HG02973 (cell line): ENCODE measurements at regions not wholly inside any gene's neighbourhood (a gene's known extent, or its start where the extent isn't known, plus 50 kb on each side); places are given as distances from the start of the nearest gene placed in this dataset.
"Not testable (repeated sequence)": the region's sequence is repeated elsewhere in the genome, so short reads cannot be mapped to it uniquely, and the experiment has no call there.

ENCODE experiments used
- ATAC-seq: cut with Tn5 transposase; IDR thresholded peaks from one replicate; pipeline ENCODE4 v1.9.1; 2021; ENCODE audit warnings: moderate library complexity; ENCODE audit not compliant: unreplicated experiment

- not testable (repeated sequence) for ATAC-seq
Measured at GRCh38 chr20:40012026-40012425, 677.0 kb downstream of the MAFB start.

- ATAC-seq = no peak
Measured at GRCh38 chr20:40010483-40010882, 678.6 kb downstream of the MAFB start.

- no peak for ATAC-seq
Measured at GRCh38 chr20:40009542-40009941, 679.5 kb downstream of the MAFB start.

GRCh38 chr20:40008177-40008576 is 680.9 kb downstream of the MAFB start:
- ATAC-seq = no peak

- no peak for ATAC-seq
Measured at GRCh38 chr20:40006168-40006860, 682.7 kb downstream of the MAFB start.

GRCh38 chr20:40004092-40004491 is 684.9 kb downstream of the MAFB start:
- not testable (repeated sequence) for ATAC-seq

GRCh38 chr20:39993742-39994141 is 695.3 kb downstream of the MAFB start:
- ATAC-seq = no peak

- no peak for ATAC-seq
Measured at GRCh38 chr20:39990692-39991091, 698.3 kb downstream of the MAFB start.

GRCh38 chr20:39988991-39989390 is 700.0 kb downstream of the MAFB start:
- ATAC-seq = no peak

GRCh38 chr20:39986173-39986904 is 702.7 kb downstream of the MAFB start:
- ATAC-seq = no peak

- no peak for ATAC-seq
Measured at GRCh38 chr20:39985271-39985827, 703.7 kb downstream of the MAFB start.

- no peak for ATAC-seq
Measured at GRCh38 chr20:39983655-39984054, 705.4 kb downstream of the MAFB start.

- no peak for ATAC-seq
Measured at GRCh38 chr20:39983183-39983582, 705.9 kb downstream of the MAFB start.

GRCh38 chr20:39974966-39975501 is 714.0 kb downstream of the MAFB start:
- no peak for ATAC-seq

- no peak for ATAC-seq
Measured at GRCh38 chr20:39968495-39968894, 720.5 kb downstream of the MAFB start.

- ATAC-seq = no peak
Measured at GRCh38 chr20:39967806-39968205, 721.2 kb downstream of the MAFB start.

- ATAC-seq = no peak
Measured at GRCh38 chr20:39961637-39962244, 727.3 kb downstream of the MAFB start.

GRCh38 chr20:39960522-39961428 is 728.3 kb downstream of the MAFB start:
- ATAC-seq = no peak

GRCh38 chr20:39957911-39958310 is 731.1 kb downstream of the MAFB start:
- not testable (repeated sequence) for ATAC-seq

- ATAC-seq = no peak
Measured at GRCh38 chr20:39954621-39955020, 734.4 kb downstream of the MAFB start.
